Mucosa of descending colon (tissue), 3 donors: ENCODE measurements at regions not wholly inside any gene's neighbourhood (a gene's known extent, or its start where the extent isn't known, plus 50 kb on each side); places are given as distances from the start of the nearest gene placed in this dataset.
"Not testable (repeated sequence)": the region's sequence is repeated elsewhere in the genome, so short reads cannot be mapped to it uniquely, and the experiment has no call there.

Experiments
- ATAC-seq: fragments of 200-7000 bp; cut with Tn5 transposase; one replicate; pipeline ENCODE4 v1.9.1; 2020; ENCODE audit warnings: mild to moderate bottlenecking, moderate library complexity
- DNase-seq, 3 donors: peaks; one replicate each; pipeline ENCODE4 v3.0.0-alpha.2; 2020
- H3K36me3 ChIP-seq: fragments of 200-600 bp; one replicate; pipeline ENCODE4 v1.8.0; 2021; ENCODE audit warnings: low read depth, mild to moderate bottlenecking
- H3K4me1 ChIP-seq: fragments of 200-600 bp; one replicate; pipeline ENCODE4 v1.8.0; 2021; ENCODE audit warnings: low read depth, mild to moderate bottlenecking
- H3K4me3 ChIP-seq: fragments of 200-600 bp; one replicate; pipeline ENCODE4 v1.8.0; 2021; ENCODE audit warnings: mild to moderate bottlenecking
- H3K9me3 ChIP-seq: fragments of 200-600 bp; one replicate; pipeline ENCODE4 v1.8.0; 2021; ENCODE audit warnings: mild to moderate bottlenecking
- intact Hi-C, 2 donors: fragments of 100-400 bp; cut with DNase I in 1 of 2; cut with micrococcal nuclease in 1 of 2; formaldehyde crosslinking; loops; one replicate each; pipeline versions ENCODE4 v1.11.0 to v1.11.1; 2022; cut with DNase I, micrococcal nuclease
- TF ChIP-seq, protein P1 (sequence below): fragments of 200-600 bp; IDR thresholded peaks from one replicate; pipeline ENCODE4 v1.8.0; 2022; ENCODE audit warnings: antibody characterized with exemption, mild to moderate bottlenecking
- donor health status: DM: no; HTN: no; CAD: no; lungs with moderate emphysema.
- donor health status: DM: no; HTN: no; CAD: no.
- donor health status: DM: no; HTN: yes; CAD: no.

DNA sequence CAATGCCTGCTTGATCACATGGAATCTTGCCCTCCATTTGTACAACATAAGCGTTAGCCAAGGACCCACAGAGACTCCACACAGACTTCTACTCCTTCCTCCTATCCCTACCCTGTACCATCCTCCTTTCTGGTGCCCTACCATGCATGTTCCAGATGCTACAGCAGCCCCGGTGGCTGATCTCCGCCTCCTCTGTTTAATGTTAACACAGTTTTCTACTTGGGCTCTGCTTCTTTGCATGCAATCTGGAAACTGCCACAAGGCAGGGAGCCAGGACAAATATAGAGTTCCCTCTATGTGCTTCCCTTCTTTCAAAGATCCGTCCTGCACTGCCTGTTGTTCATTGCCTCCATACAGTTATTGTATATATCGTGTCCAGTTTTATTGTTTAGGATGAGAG lies 368.6 kb upstream of the TENM3 start:
- ATAC-seq (no peak), DNase-seq (no peak)
- intact Hi-C loops = no loop called here
- TF ChIP-seq, protein P1, sequence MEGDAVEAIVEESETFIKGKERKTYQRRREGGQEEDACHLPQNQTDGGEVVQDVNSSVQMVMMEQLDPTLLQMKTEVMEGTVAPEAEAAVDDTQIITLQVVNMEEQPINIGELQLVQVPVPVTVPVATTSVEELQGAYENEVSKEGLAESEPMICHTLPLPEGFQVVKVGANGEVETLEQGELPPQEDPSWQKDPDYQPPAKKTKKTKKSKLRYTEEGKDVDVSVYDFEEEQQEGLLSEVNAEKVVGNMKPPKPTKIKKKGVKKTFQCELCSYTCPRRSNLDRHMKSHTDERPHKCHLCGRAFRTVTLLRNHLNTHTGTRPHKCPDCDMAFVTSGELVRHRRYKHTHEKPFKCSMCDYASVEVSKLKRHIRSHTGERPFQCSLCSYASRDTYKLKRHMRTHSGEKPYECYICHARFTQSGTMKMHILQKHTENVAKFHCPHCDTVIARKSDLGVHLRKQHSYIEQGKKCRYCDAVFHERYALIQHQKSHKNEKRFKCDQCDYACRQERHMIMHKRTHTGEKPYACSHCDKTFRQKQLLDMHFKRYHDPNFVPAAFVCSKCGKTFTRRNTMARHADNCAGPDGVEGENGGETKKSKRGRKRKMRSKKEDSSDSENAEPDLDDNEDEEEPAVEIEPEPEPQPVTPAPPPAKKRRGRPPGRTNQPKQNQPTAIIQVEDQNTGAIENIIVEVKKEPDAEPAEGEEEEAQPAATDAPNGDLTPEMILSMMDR = no peak
- no peaks in the 10 kb centered on the region for H3K4me1 ChIP-seq
- H3K4me3 ChIP-seq = no peak overlapping the region
- no peaks in the 10 kb centered on the region for H3K9me3 ChIP-seq
- no peaks in the 10 kb centered on the region for H3K36me3 ChIP-seq

DNA sequence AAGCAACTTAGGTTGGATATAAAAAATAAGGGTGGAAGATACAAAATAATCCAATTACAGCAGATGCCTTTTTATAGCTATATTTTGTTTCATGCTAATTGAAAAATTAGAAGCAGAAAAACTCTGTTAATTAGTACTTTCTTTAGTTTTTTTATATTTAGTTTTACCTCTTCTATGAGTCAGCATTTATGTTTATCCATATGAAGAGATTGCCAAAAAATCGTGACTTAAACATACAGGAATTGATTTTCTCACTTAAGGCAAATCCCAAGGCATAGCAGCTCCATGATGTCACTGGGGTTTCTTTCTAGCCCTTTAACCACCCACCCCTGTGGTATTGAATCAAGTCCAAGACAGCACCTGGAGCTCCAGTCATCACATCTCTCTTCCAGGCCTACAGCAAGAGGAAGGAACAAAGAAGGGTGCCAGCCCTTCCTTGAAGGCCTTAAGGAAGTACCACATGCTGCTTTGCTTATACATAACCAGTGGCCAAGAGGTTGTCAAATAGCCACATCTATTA lies 365.8 kb upstream of the TENM3 start:
- H3K4me3 ChIP-seq = no peak overlapping the region
- no peaks in the 10 kb centered on the region for H3K4me1 ChIP-seq
- no peaks in the 10 kb centered on the region for H3K9me3 ChIP-seq
- DNase-seq (no peak), ATAC-seq (no peak)
- H3K36me3 ChIP-seq = no peaks in the 10 kb centered on the region
- TF ChIP-seq, protein P1 = no peak
- intact Hi-C loops = no loop called here

DNA sequence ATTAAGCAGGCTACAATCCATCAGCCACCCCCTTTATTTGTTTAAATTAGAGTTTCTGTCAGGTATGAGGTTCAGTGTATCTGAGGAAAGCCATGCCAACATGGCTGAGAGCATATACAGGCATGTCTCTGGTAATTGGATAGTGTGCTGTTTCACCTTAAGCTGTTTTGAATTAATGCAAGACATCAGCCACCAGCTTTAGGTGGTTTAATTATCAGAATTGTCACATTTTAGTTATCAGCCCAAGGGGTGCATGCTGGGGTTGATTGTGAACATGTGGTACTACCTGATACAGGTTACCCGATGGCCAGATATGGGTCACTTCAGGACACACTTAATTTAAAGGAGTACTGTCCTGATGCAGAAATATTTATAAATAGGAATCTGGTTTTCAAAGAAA lies 353.2 kb upstream of the TENM3 start:
- Histone ChIP-seq H3K9me3 (no peaks in the 10 kb centered on the region), H3K4me3 (no peak overlapping the region), H3K36me3 (no peaks in the 10 kb centered on the region), H3K4me1 (no peaks in the 10 kb centered on the region)
- intact Hi-C loops = no loop called here
- no peak for ATAC-seq
- TF ChIP-seq, protein P1 = no peak
- DNase-seq = no peak

DNA sequence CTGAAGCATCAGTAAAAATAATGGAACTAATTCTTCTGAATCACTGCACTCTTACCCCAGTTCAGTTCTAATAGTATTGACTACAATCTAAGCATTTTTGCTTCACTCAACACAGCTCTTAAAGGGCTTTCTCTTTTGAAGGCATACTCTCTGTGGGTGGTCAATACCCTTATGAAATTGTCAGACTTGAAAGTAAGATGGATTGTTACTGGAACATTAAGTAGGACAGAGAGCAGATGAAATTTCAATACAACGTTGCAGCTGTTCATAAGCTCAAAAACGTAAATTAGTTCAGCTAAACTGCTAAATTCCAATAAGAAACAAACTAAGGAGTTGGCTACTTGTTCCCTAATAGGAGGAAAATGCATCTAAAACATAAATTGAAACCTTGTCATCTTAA lies 352.3 kb upstream of the TENM3 start:
- intact Hi-C loops = no loop called here
- DNase-seq (no peak), ATAC-seq (no peak)
- H3K9me3 ChIP-seq = no peaks in the 10 kb centered on the region
- no peaks in the 10 kb centered on the region for H3K4me1 ChIP-seq
- H3K36me3 ChIP-seq = no peaks in the 10 kb centered on the region
- no peak overlapping the region for H3K4me3 ChIP-seq
- TF ChIP-seq, protein P1 = no peak

- Histone ChIP-seq H3K4me3 (no peak overlapping the region), H3K9me3 (no peaks in the 10 kb centered on the region), H3K4me1 (no peaks in the 10 kb centered on the region), H3K36me3 (no peaks in the 10 kb centered on the region)
- ATAC-seq (no peak), DNase-seq (no peak)
- intact Hi-C loops = no loop called here
- TF ChIP-seq, protein P1 = no peak
These were observed 346.6 kb upstream of the TENM3 start for GRCh38 chr4:181896614-181897013.

DNA sequence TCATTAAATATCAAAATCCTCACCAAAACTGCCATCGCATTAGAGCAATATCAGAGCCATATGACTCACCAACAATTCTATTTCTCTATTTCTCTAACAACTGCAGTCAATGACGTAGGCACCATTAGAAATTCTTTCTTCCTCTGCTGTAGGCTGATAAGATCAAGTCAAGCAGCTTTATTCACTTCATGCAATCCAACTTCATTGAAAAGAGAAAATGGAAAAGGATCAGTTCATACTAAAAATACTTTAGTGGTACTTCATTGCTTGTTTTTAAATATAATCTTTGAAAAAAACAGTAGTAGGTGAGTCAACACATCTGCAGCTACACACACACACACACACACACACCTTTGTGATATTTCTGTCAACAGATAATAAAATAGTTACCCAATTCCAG lies 345.3 kb upstream of the TENM3 start:
- TF ChIP-seq, protein P1 = no peak
- Histone ChIP-seq H3K9me3 (no peaks in the 10 kb centered on the region), H3K4me3 (no peak overlapping the region), H3K36me3 (no peaks in the 10 kb centered on the region), H3K4me1 (no peaks in the 10 kb centered on the region)
- DNase-seq = no peak
- intact Hi-C loops = no loop called here
- no peak for ATAC-seq

GRCh38 chr4:181902404-181902803 lies 340.8 kb upstream of the TENM3 start:
- H3K9me3 ChIP-seq, H3K4me3 ChIP-seq, DNase-seq, H3K36me3 ChIP-seq, ATAC-seq, intact Hi-C loops, H3K4me1 ChIP-seq: not testable (repeated sequence)
